Natural killer cell (primary cell): ENCODE measurements at regions not wholly inside any gene's neighbourhood (a gene's known extent, or its start where the extent isn't known, plus 50 kb on each side); places are given as distances from the start of the nearest gene placed in this dataset.

Source experiments
- ATAC-seq, 3 donors: fragments of 150-1000 bp in 2 of 3; fragments of 200-7000 bp in 1 of 3; cut with Tn5 transposase; 1 replicate in 1 of 3; 2 replicates in 2 of 3; pipeline ENCODE4 v1.10.0; 2021; ENCODE audit warnings: mild to moderate bottlenecking in 2 of 3, moderate library complexity in 2 of 3
- DNase-seq, 2 donors: peaks; one replicate each; pipeline versions ENCODE4 v3.0.0 to v3.0.0-alpha.2; 2013 to 2021; ENCODE audit warnings: mixed read lengths in 1 of 2
- H3K27ac ChIP-seq: one replicate; pipeline ENCODE4 v1.5.1; 2013; ENCODE audit warnings: mild to moderate bottlenecking, low read length
- H3K27me3 ChIP-seq: one replicate; pipeline ENCODE4 v1.6.1; 2013; ENCODE audit warnings: low read length; ENCODE audit not compliant: control insufficient read depth, insufficient read depth
- H3K36me3 ChIP-seq: one replicate; pipeline ENCODE4 v1.6.1; 2013; ENCODE audit warnings: low read length; ENCODE audit not compliant: control insufficient read depth, insufficient read depth
- H3K4me1 ChIP-seq: one replicate; pipeline ENCODE4 v1.6.1; 2013; ENCODE audit warnings: low read length; ENCODE audit not compliant: control insufficient read depth, insufficient read depth
- H3K4me3 ChIP-seq: one replicate; pipeline ENCODE4 v1.5.1; 2013; ENCODE audit warnings: low read length
- H3K9me3 ChIP-seq: one replicate; pipeline ENCODE4 v1.6.1; 2013; ENCODE audit warnings: low read length; ENCODE audit not compliant: control insufficient read depth, insufficient read depth
- H3K27ac Mint-ChIP-seq, 2 donors: one replicate each; pipeline ENCODE4 v1.8.0; 2022; ENCODE audit warnings: mild to moderate bottlenecking in 2 of 2, mixed read lengths in 2 of 2, moderate library complexity in 1 of 2
- H3K27me3 Mint-ChIP-seq, 2 donors: one replicate each; pipeline ENCODE4 v1.8.0; 2022; ENCODE audit warnings: low read depth in 2 of 2, mixed read lengths in 2 of 2
- H3K36me3 Mint-ChIP-seq: one replicate; pipeline ENCODE4 v1.8.0; 2022; ENCODE audit warnings: mixed read lengths
- H3K4me1 Mint-ChIP-seq, 2 donors: one replicate each; pipeline ENCODE4 v1.8.0; 2022; ENCODE audit warnings: mixed read lengths in 2 of 2
- H3K4me3 Mint-ChIP-seq: one replicate; pipeline ENCODE4 v1.8.0; 2022; ENCODE audit warnings: mild to moderate bottlenecking, moderate library complexity, mixed read lengths
- H3K9me3 Mint-ChIP-seq, 2 donors: one replicate each; pipeline ENCODE4 v1.8.0; 2022; ENCODE audit warnings: mixed read lengths in 2 of 2
- CTCF ChIP-seq: fragments of 200-600 bp; IDR thresholded peaks from one replicate; pipeline ENCODE4 v1.8.0; 2022; ENCODE audit warnings: antibody characterized with exemption
- WGBS: methylation state at CpG from one replicate; pipeline ENCODE4 v1.1.7; 2013; ENCODE audit warnings: missing lambda C conversion rate; ENCODE audit not compliant: insufficient coverage; 5-methylcytosine and 5-hydroxymethylcytosine counted together
- intact Hi-C: fragments of 100-400 bp; cut with micrococcal nuclease; formaldehyde crosslinking; loops from one replicate; pipeline ENCODE4 v1.14.2; 2022

DNA sequence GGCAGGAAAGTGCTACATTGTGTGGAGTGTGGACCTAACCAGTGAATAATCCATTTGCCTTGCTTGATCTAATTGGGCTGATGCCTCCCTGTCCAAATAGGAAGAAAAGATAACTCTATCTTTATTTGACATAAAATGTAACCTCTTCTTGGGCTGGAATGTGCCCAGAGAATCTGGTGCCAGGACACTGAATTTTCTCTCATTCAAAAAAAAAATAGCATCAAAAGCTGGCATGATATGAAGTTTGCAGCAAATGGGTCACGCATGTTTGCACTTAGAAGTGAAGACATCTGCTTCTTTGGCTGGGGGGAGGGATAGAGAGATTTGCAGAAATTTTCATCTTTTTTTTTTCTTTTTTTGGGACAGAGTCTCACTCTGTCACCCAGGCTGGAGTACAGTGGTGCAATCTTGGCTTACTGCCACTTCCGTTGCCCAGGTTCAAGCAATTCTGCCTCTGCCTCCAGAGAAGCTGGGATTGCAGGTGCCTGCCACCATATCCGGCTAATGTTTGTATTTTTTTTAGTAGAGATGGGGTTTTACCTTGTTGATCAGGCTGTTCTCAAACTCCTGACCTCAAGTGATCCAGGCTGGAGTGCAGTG is 478.2 kb upstream of the EEF2KMT start:
- no peak overlapping the region for H3K4me3 Mint-ChIP-seq
- no peaks in the 10 kb centered on the region for H3K27me3 Mint-ChIP-seq
- 80% methylated on average over 3 of the region's 3 CpGs for WGBS
- no peaks in the 10 kb centered on the region for H3K4me1 ChIP-seq
- H3K27me3 ChIP-seq: no peaks in the 10 kb centered on the region
- H3K36me3 ChIP-seq: no peaks in the 10 kb centered on the region
- no peaks in the 10 kb centered on the region for H3K36me3 Mint-ChIP-seq
- peaks cover 0 to 2% of the 10 kb centered on the region in 2 donors for H3K9me3 Mint-ChIP-seq
- no peaks in the 10 kb centered on the region for H3K9me3 ChIP-seq
- no peak for ATAC-seq
- H3K4me1 Mint-ChIP-seq: no peaks in the 10 kb centered on the region
- no peak overlapping the region for H3K27ac Mint-ChIP-seq
- no peak for DNase-seq
- no peak overlapping the region for H3K4me3 ChIP-seq
- no peak for TF ChIP-seq CTCF
- no peak overlapping the region for H3K27ac ChIP-seq
- intact Hi-C loops: no loop called here

- Mint-ChIP-seq H3K36me3 (no peaks in the 10 kb centered on the region), H3K4me3 (no peak overlapping the region), H3K27me3 (no peaks in the 10 kb centered on the region), H3K27ac (no peak overlapping the region), H3K9me3 (peaks cover 0 to 2% of the 10 kb centered on the region in 2 donors), H3K4me1 (no peaks in the 10 kb centered on the region)
- Histone ChIP-seq H3K9me3 (no peaks in the 10 kb centered on the region), H3K27ac (no peak overlapping the region), H3K27me3 (no peaks in the 10 kb centered on the region), H3K36me3 (no peaks in the 10 kb centered on the region), H3K4me3 (no peak overlapping the region), H3K4me1 (no peaks in the 10 kb centered on the region)
- intact Hi-C loops: no loop called here
- ATAC-seq (no peak), DNase-seq (no peak)
- 92% methylated on average over 5 of the region's 6 CpGs for WGBS
- TF ChIP-seq CTCF: no peak
These were observed 477.5 kb upstream of the EEF2KMT start for GRCh38 chr16:5575121-5575520.

- no peaks in the 10 kb centered on the region for H3K36me3 Mint-ChIP-seq
These were observed 474.5 kb upstream of the EEF2KMT start for GRCh38 chr16:5572056-5572455.

More at GRCh38 chr16:5572056-5572455, 474.5 kb upstream of the EEF2KMT start:
- H3K27me3 ChIP-seq: no peaks in the 10 kb centered on the region
- H3K4me1 ChIP-seq: no peaks in the 10 kb centered on the region
- TF ChIP-seq CTCF: no peak
- H3K36me3 ChIP-seq: no peaks in the 10 kb centered on the region
- H3K27me3 Mint-ChIP-seq: peaks cover 0 to 3% of the 10 kb centered on the region in 2 donors
- ATAC-seq: no peak
- DNase-seq: no peak
- 84% methylated on average over 2 of the region's 2 CpGs for WGBS
- H3K27ac Mint-ChIP-seq: no peak overlapping the region
- H3K27ac ChIP-seq: no peak overlapping the region
- intact Hi-C loops: no loop called here
- no peak overlapping the region for H3K4me3 Mint-ChIP-seq
- no peaks in the 10 kb centered on the region for H3K9me3 ChIP-seq
- peaks cover 0 to 2% of the 10 kb centered on the region in 2 donors for H3K9me3 Mint-ChIP-seq
- H3K4me3 ChIP-seq: no peak overlapping the region
- no peaks in the 10 kb centered on the region for H3K4me1 Mint-ChIP-seq
